ENCODE measurements at regions not wholly inside any gene's neighbourhood (a gene's known extent, or its start where the extent isn't known, plus 50 kb on each side); places are given as distances from the start of the nearest gene placed in this dataset.

- Histone ChIP-seq H3K4me3 (ENCODE audit: low read depth, low read length) (no peak overlapping the region), H3K27ac (ENCODE audit: extremely low read depth, low read depth, low read length) (no peak overlapping the region), H3K9me3 (ENCODE audit: control insufficient read depth, insufficient read depth, low read depth, low read length) (no peaks in the 10 kb centered on the region), H3K36me3 (ENCODE audit: control insufficient read depth in 2 of 2, insufficient read depth in 1 of 2, low read length in 2 of 2) (no peaks in the 10 kb centered on the region), H3K4me1 (ENCODE audit: control insufficient read depth, insufficient read depth, low read length) (no peaks in the 10 kb centered on the region)
- TF ChIP-seq ZSCAN5A (tag by site-specific recombination; IDR thresholded peaks at IDR 0.05) (no peak), MYNN (tag by site-specific recombination; IDR thresholded peaks at IDR 0.05; ENCODE audit: borderline replicate concordance) (no peak), GLIS2 (tag by site-specific recombination; IDR thresholded peaks at IDR 0.05) (no peak), ZNF530 (tag by site-specific recombination; IDR thresholded peaks at IDR 0.05; ENCODE audit: low read depth) (no peak), PBX3 (CRISPR knock-in tag; IDR thresholded peaks at IDR 0.05) (no peak), ZNF692 (tag by site-specific recombination; IDR thresholded peaks at IDR 0.05) (no peak), ZNF138 (tag by site-specific recombination; IDR thresholded peaks at IDR 0.05; ENCODE audit: borderline replicate concordance) (no peak), ZNF629 (tag by site-specific recombination; IDR thresholded peaks at IDR 0.05) (no peak), ZNF48 (tag by site-specific recombination; IDR thresholded peaks at IDR 0.05) (no peak), ZNF544 (tag by site-specific recombination; IDR thresholded peaks at IDR 0.05) (no peak), SP3 (tag by site-specific recombination; IDR thresholded peaks at IDR 0.05) (no peak), ZNF596 (tag by site-specific recombination; IDR thresholded peaks at IDR 0.05) (no peak), ATF2 (tag by site-specific recombination; IDR thresholded peaks at IDR 0.05; ENCODE audit: low read depth) (no peak), ZNF394 (tag by site-specific recombination; IDR thresholded peaks at IDR 0.05; ENCODE audit: borderline replicate concordance) (no peak), ZNF274 (IDR thresholded peaks at IDR 0.05; ENCODE audit: low read length) (no peak), ZNF274 (tag by site-specific recombination; IDR thresholded peaks at IDR 0.05; ENCODE audit: borderline replicate concordance) (no peak)
- POLR2A ChIA-PET: no interaction called here
- CTCF ChIA-PET: no interaction called here
Measured at GRCh38 chr14:38128640-38129039, 79.1 kb upstream of the SSTR1 start.

DNA sequence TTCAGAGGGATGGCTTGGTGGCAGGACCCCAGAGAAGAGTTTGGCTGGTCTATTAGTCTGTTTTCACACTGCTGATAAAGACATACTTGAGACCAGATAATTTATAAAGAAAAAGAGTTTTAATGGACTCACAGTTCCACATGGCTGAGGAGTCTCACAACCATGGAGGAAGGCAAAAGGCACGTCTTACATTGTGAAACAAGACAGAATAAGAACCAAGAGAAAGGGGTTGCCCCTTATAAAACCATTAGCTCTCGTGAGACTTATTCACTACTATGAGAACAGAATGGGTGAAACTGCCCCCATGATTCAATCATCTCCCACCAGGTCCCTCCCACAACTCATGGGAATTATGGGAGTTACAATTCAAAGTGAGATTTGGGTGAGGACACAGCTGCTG is 78.5 kb upstream of the SSTR1 start:
- Histone ChIP-seq H3K4me1 (ENCODE audit: control insufficient read depth, insufficient read depth, low read length) (no peaks in the 10 kb centered on the region), H3K4me3 (ENCODE audit: low read depth, low read length) (no peak overlapping the region), H3K9me3 (ENCODE audit: control insufficient read depth, insufficient read depth, low read depth, low read length) (no peaks in the 10 kb centered on the region), H3K27ac (ENCODE audit: extremely low read depth, low read depth, low read length) (no peak overlapping the region), H3K36me3 (ENCODE audit: control insufficient read depth in 2 of 2, insufficient read depth in 1 of 2, low read length in 2 of 2) (no peaks in the 10 kb centered on the region)
- ChIA-PET CTCF (no interaction called here), POLR2A (no interaction called here)
- TF ChIP-seq SETDB1 (IDR thresholded peaks at IDR 0.05; ENCODE audit: insufficient read length, low read length) (no peak), HOXD13 (CRISPR knock-in tag; IDR thresholded peaks at IDR 0.05; ENCODE audit: borderline replicate concordance) (no peak), GLIS2 (tag by site-specific recombination; IDR thresholded peaks at IDR 0.05) (no peak)

DNA sequence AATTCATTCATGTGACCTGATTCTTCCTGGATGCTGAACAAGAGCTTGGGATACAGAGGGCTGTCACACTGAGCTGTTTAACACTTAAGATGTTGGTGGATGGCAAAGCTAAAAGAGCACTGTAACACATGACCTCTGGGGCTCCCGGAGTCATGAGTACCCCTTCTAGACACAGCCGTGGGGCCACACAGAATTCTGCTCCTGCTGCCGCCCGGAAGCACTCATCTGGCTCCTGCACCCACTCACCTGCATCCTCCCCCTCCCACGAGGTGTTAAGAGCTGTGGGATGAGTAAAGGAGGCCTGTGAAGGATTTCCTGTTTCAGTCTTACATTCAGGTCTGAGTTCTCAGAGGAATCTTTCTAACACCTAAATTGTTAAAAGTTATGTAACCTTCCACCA is 78.0 kb upstream of the SSTR1 start:
- POLR2A ChIA-PET: no interaction called here
- H3K9me3 ChIP-seq (ENCODE audit: control insufficient read depth, insufficient read depth, low read depth, low read length): no peaks in the 10 kb centered on the region
- H3K4me1 ChIP-seq (ENCODE audit: control insufficient read depth, insufficient read depth, low read length): no peaks in the 10 kb centered on the region
- CTCF ChIA-PET: no interaction called here
- H3K27ac ChIP-seq (ENCODE audit: extremely low read depth, low read depth, low read length): no peak overlapping the region
- no peaks in the 10 kb centered on the region for H3K36me3 ChIP-seq (ENCODE audit: control insufficient read depth in 2 of 2, insufficient read depth in 1 of 2, low read length in 2 of 2)
- no peak overlapping the region for H3K4me3 ChIP-seq (ENCODE audit: low read depth, low read length)
- TF ChIP-seq ZNF548 (tag by site-specific recombination; IDR thresholded peaks at IDR 0.05) (no peak), SETDB1 (IDR thresholded peaks at IDR 0.05; ENCODE audit: insufficient read length, low read length) (no peak), ZNF621 (tag by site-specific recombination; IDR thresholded peaks at IDR 0.05) (no peak), ZBTB1 (tag by site-specific recombination; IDR thresholded peaks at IDR 0.05) (no peak), HOXC10 (CRISPR knock-in tag; IDR thresholded peaks at IDR 0.05) (no peak), ZNF610 (tag by site-specific recombination; IDR thresholded peaks at IDR 0.05; ENCODE audit: borderline replicate concordance) (no peak), ZIC2 (tag by site-specific recombination; IDR thresholded peaks at IDR 0.05) (no peak), ZNF404 (tag by site-specific recombination; IDR thresholded peaks at IDR 0.05) (no peak), ZNF155 (tag by site-specific recombination; IDR thresholded peaks at IDR 0.05) (no peak), OVOL3 (tag by site-specific recombination; IDR thresholded peaks at IDR 0.05) (no peak), ZNF658 (tag by site-specific recombination; IDR thresholded peaks at IDR 0.05) (no peak), ZNF624 (tag by site-specific recombination; IDR thresholded peaks at IDR 0.05) (no peak), ZSCAN30 (tag by site-specific recombination; IDR thresholded peaks at IDR 0.05) (no peak), ZSCAN23 (tag by site-specific recombination; IDR thresholded peaks at IDR 0.05) (no peak)
